ENCODE measurements at regions not wholly inside any gene's neighbourhood (a gene's known extent, or its start where the extent isn't known, plus 50 kb on each side); places are given as distances from the start of the nearest gene placed in this dataset.

DNA sequence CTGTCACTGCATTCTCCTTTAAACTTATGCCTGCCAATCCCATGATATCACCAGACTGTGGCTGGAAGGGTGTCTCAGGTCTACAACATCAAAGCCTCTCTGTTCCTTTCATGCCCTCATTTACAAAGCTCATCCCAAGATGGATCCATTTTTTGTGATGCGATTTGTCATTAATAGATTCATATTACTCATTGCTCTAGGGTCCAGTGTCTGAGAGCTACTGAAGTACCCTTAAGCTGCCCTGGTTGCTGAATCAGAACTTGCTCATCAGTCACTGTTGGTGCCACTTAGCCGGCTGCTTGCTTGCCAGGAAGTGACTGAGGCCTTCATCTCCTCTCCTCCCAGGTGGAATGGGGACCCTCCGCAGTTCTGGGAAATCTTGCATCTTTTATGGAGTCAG, 395.5 kb upstream of the BOD1L1 start:
- no peaks in the 10 kb centered on the region for H3K27me3 Mint-ChIP-seq (ENCODE audit: low read depth)
- DNase-seq (ENCODE audit: low read depth, low spot score) = no peak
- no peak overlapping the region for H3K4me3 Mint-ChIP-seq
- TF ChIP-seq, protein P1, sequence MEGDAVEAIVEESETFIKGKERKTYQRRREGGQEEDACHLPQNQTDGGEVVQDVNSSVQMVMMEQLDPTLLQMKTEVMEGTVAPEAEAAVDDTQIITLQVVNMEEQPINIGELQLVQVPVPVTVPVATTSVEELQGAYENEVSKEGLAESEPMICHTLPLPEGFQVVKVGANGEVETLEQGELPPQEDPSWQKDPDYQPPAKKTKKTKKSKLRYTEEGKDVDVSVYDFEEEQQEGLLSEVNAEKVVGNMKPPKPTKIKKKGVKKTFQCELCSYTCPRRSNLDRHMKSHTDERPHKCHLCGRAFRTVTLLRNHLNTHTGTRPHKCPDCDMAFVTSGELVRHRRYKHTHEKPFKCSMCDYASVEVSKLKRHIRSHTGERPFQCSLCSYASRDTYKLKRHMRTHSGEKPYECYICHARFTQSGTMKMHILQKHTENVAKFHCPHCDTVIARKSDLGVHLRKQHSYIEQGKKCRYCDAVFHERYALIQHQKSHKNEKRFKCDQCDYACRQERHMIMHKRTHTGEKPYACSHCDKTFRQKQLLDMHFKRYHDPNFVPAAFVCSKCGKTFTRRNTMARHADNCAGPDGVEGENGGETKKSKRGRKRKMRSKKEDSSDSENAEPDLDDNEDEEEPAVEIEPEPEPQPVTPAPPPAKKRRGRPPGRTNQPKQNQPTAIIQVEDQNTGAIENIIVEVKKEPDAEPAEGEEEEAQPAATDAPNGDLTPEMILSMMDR (conservative IDR thresholded peaks at IDR 0.05) = no peak
- no peak overlapping the region for H3K27ac Mint-ChIP-seq (ENCODE audit: unreplicated experiment)
- peaks cover 9% of the 10 kb centered on the region for H3K4me1 Mint-ChIP-seq
- no peaks in the 10 kb centered on the region for H3K36me3 Mint-ChIP-seq (ENCODE audit: low read depth)
- no peaks in the 10 kb centered on the region for H3K9me3 Mint-ChIP-seq

DNA sequence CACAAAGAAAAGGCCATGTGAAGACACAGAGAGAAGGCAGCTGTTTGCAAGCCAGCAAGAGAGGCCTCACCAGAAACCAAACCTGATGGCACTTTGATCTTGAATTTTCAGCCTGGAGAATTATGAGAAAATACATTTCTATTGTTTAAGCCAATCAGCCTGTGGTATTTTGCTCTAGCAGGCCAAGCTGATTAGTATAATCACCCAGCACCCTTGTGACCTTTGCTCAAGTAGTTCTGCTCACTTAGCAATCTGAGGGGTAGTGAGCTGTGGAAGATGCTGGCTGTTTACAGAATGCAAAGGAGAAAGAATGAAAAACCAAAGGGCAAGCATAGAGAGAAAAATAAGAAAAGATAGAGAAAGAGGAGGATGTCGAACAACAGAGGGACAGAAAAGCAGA, 396.4 kb upstream of the BOD1L1 start:
- no peaks in the 10 kb centered on the region for H3K36me3 Mint-ChIP-seq (ENCODE audit: low read depth)
- TF ChIP-seq, protein P1 (conservative IDR thresholded peaks at IDR 0.05) = no peak
- no peaks in the 10 kb centered on the region for H3K9me3 Mint-ChIP-seq
- H3K4me1 Mint-ChIP-seq = peaks cover 9% of the 10 kb centered on the region
- no peaks in the 10 kb centered on the region for H3K27me3 Mint-ChIP-seq (ENCODE audit: low read depth)
- no peak for DNase-seq (ENCODE audit: low read depth, low spot score)
- no peak overlapping the region for H3K4me3 Mint-ChIP-seq
- H3K27ac Mint-ChIP-seq (ENCODE audit: unreplicated experiment) = no peak overlapping the region

DNA sequence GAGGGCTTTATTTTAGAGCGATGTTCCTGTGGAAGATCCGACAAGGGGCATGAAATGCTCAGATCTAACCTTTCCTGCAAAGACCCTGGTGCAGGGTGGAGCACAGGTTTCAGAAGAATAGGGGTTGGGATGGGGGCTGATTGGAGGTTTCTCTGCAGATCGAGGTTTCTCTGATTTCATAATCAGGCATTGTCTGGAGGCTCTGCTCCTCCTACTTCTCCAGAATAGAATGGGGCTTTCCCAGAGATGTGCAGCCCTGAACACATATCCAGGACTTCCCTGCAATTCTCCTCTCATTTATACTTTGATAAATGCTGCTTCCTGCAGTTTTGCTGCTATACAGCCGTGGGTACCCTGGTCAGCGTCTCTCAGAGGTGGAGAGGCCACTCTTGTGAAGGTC, 397.6 kb upstream of the BOD1L1 start:
- Mint-ChIP-seq H3K36me3 (ENCODE audit: low read depth) (no peaks in the 10 kb centered on the region), H3K4me3 (no peak overlapping the region), H3K9me3 (no peaks in the 10 kb centered on the region), H3K27ac (ENCODE audit: unreplicated experiment) (no peak overlapping the region), H3K4me1 (peaks cover 9% of the 10 kb centered on the region), H3K27me3 (ENCODE audit: low read depth) (no peaks in the 10 kb centered on the region)
- TF ChIP-seq, protein P1 (conservative IDR thresholded peaks at IDR 0.05) = no peak
- DNase-seq (ENCODE audit: low read depth, low spot score) = no peak

DNA sequence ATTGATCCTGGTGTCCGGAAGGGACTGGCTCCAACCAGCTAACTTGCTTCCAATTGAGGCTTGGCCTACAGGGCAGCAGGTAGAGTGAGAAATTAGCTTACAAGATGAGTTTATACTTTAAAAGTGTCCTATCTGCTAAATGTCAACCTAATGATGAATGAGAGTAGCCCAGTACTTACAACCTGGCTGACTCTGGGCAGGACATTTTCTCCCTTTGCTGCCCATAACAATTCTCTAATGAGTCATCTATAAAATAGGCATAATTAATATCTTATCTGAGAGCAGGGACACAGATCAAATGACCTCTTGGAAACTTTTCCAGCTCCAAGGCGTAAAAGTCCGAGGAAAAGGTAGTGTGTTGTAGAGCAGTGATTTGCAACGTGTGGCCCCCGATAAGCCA, 398.4 kb upstream of the BOD1L1 start:
- H3K9me3 Mint-ChIP-seq = no peaks in the 10 kb centered on the region
- no peak overlapping the region for H3K27ac Mint-ChIP-seq (ENCODE audit: unreplicated experiment)
- TF ChIP-seq, protein P1 (conservative IDR thresholded peaks at IDR 0.05) = no peak
- no peak for DNase-seq (ENCODE audit: low read depth, low spot score)
- no peaks in the 10 kb centered on the region for H3K27me3 Mint-ChIP-seq (ENCODE audit: low read depth)
- H3K4me1 Mint-ChIP-seq = peaks cover 9% of the 10 kb centered on the region
- no peak overlapping the region for H3K4me3 Mint-ChIP-seq
- no peaks in the 10 kb centered on the region for H3K36me3 Mint-ChIP-seq (ENCODE audit: low read depth)

DNA sequence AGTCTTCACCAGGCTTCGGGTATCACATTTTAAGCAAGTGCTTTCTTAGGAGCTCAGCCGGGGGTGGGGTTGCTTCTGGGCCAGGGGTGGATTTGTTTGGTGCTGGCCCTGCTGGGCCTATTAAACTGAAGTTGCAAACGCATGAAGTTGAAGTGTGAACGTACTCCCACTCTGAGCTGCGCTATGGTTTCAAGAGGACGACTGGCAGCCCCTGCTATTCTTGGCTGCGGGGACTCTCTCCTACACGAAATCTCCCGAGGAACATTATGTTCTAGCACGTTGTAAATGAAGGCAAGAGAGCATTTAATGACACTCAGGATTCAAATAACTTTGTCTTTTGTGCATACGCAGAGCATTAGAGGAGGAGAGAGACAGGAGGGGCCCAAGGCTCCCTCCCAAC, 401.3 kb upstream of the BOD1L1 start:
- Mint-ChIP-seq H3K4me3 (no peak overlapping the region), H3K36me3 (ENCODE audit: low read depth) (no peaks in the 10 kb centered on the region), H3K27ac (ENCODE audit: unreplicated experiment) (no peak overlapping the region), H3K9me3 (no peaks in the 10 kb centered on the region), H3K4me1 (peaks cover 4% of the 10 kb centered on the region), H3K27me3 (ENCODE audit: low read depth) (peaks cover 2% of the 10 kb centered on the region)
- TF ChIP-seq, protein P1 (conservative IDR thresholded peaks at IDR 0.05) = no peak
- DNase-seq (ENCODE audit: low read depth, low spot score) = no peak

DNA sequence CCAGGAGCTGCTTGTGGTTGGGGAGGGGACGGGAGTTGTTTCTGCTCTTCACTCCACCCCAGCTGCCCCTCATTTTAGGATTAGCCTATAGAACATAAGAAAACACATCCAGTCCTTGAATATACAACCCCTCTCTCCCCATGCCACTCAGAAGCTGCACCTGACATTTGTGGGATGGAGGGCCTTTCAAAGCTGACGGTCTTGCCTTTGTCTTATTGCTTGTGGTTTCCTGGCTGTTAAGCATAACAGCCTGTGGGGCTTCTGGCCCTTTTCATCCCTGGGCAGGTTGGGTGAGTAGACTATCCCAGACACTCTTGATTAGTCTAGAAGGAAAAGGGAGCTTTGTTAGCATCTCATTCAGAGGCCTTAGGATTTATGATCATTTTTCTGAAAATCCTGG, 407.6 kb upstream of the BOD1L1 start:
- Mint-ChIP-seq H3K36me3 (ENCODE audit: low read depth) (no peaks in the 10 kb centered on the region), H3K9me3 (no peaks in the 10 kb centered on the region), H3K4me1 (no peaks in the 10 kb centered on the region), H3K4me3 (no peak overlapping the region), H3K27me3 (ENCODE audit: low read depth) (peaks cover 2% of the 10 kb centered on the region), H3K27ac (ENCODE audit: unreplicated experiment) (no peak overlapping the region)
- TF ChIP-seq, protein P1 (conservative IDR thresholded peaks at IDR 0.05) = no peak
- no peak for DNase-seq (ENCODE audit: low read depth, low spot score)
